A673 (cell line): ENCODE measurements at regions not wholly inside any gene's neighbourhood (a gene's known extent, or its start where the extent isn't known, plus 50 kb on each side); places are given as distances from the start of the nearest gene placed in this dataset.

Source experiments
- BruUV-seq: library from RNA; stranded (reverse); fragments of 400-500 nt; replicated peaks from 2 replicates; lab custom pipeline; 2021; lab: Mats Ljungman, UMichigan
- CTCF ChIA-PET: fragments of 300-600 bp; sonication (Branson Sonifier 250); formaldehyde crosslinking; loops from one replicate; lab custom pipeline; 2022; ENCODE audit warnings: antibody characterized with exemption; lab: Charles Lee
- POLR2A ChIA-PET: fragments of 300-600 bp; sonication (Branson Sonifier 250); formaldehyde crosslinking; loops from one replicate; lab custom pipeline; 2022; ENCODE audit warnings: antibody characterized with exemption; ENCODE audit not compliant: low non-redundant PET; lab: Charles Lee
- DNase-seq: peaks from one replicate; pipeline ENCODE4 v3.0.0-alpha.2; 2015; ENCODE audit warnings: low spot score
- H3K27ac ChIP-seq: fragments of 200-600 bp; sonication (generic); 2 replicates; pipeline ENCODE4 v1.5.1; 2016; ENCODE audit warnings: mixed run types, low read depth, mild to moderate bottlenecking, mixed read lengths, antibody characterized with exemption, low read length; ENCODE audit not compliant: poor library complexity, severe bottlenecking
- H3K27me3 ChIP-seq: fragments of 200-600 bp; sonication (generic); replicated peaks from 2 replicates; pipeline ENCODE4 v1.6.1; 2017; ENCODE audit warnings: mixed run types, low read depth, mild to moderate bottlenecking, mixed read lengths, antibody characterized with exemption, low read length; ENCODE audit not compliant: insufficient read depth, poor library complexity
- H3K36me3 ChIP-seq: fragments of 200-600 bp; sonication (generic); 2 replicates; pipeline ENCODE4 v1.6.1; 2016; ENCODE audit warnings: mixed run types, mild to moderate bottlenecking, mixed read lengths, antibody characterized with exemption, low read length; ENCODE audit not compliant: insufficient read depth, poor library complexity, severe bottlenecking
- H3K4me1 ChIP-seq: fragments of 200-600 bp; sonication (generic); 2 replicates; pipeline ENCODE4 v1.6.1; 2017; ENCODE audit warnings: mixed run types, mild to moderate bottlenecking, mixed read lengths, antibody characterized with exemption, low read length; ENCODE audit not compliant: insufficient read depth, poor library complexity, severe bottlenecking
- H3K4me3 ChIP-seq: fragments of 200-600 bp; sonication (generic); 2 replicates; pipeline ENCODE4 v1.5.1; 2016; ENCODE audit warnings: low read depth, mixed run types, mild to moderate bottlenecking, mixed read lengths, low read length; ENCODE audit not compliant: poor library complexity, severe bottlenecking
- H3K9me3 ChIP-seq: fragments of 200-600 bp; sonication (generic); 2 replicates; pipeline ENCODE4 v1.6.1; 2016; ENCODE audit warnings: mixed run types, low read depth, mild to moderate bottlenecking, mixed read lengths, antibody characterized with exemption, low read length; ENCODE audit not compliant: poor library complexity, severe bottlenecking
- CTCF ChIP-seq: fragments of 300-800, 200-600 bp; sonication (generic); conservative IDR thresholded peaks from 2 replicates; pipeline ENCODE4 v1.5.1; 2017; ENCODE audit warnings: low read depth, mild to moderate bottlenecking, antibody characterized with exemption, low read length, moderate library complexity, mixed read lengths
- EZH2 ChIP-seq: fragments of 200-600 bp; sonication (generic); IDR thresholded peaks from 2 replicates; pipeline ENCODE4 v1.6.1; 2017; ENCODE audit warnings: borderline replicate concordance, low read depth, mild to moderate bottlenecking, mixed read lengths, antibody characterized with exemption, low read length; ENCODE audit not compliant: poor library complexity, severe bottlenecking
- intact Hi-C: fragments of 100-400 bp; cut with micrococcal nuclease; formaldehyde crosslinking; loops from one replicate; pipeline ENCODE4 v1.10.0; 2022; ENCODE audit not compliant: unreplicated experiment

DNA sequence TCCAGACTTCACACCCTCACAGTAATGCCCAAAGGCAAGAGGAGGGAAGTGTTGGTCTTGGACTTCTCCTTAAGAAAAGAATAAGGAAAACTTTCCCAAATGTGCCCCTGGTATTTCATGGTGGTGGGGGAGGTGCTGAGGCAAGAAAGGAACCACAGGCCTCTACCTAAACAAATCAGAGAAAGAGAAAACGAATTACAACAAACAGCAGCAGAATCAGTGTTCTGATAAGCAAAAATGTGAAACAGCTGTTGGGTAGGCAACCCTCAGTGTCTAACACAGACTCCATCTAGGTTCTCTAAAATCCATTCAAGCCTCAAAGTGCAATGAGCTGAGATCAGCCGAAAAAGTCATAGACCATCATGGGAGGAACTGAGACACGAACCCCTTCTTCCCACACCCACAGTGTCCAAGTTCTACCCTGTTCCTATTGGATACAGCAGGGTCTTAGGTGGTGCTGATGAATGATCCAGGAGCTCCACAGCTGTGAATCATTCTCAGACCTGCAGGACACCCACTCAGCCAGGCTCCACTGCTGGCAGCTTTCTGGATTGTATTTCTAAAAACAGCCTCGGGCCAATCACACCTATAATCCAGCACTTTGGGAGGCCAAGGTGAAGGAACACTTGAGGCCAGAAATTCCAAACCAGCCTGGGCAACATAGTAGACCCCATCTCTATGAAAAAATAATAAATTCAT lies 149.1 kb downstream of the PLPP3 start:
- no TSS peak for BruUV-seq
- Histone ChIP-seq H3K4me3 (no peak overlapping the region), H3K27me3 (no peaks in the 10 kb centered on the region), H3K27ac (no peak overlapping the region), H3K9me3 (no peaks in the 10 kb centered on the region), H3K4me1 (no peaks in the 10 kb centered on the region), H3K36me3 (no peaks in the 10 kb centered on the region)
- POLR2A ChIA-PET, result no interaction called here
- no peak for TF ChIP-seq EZH2
- no peak for DNase-seq
- intact Hi-C loops, result no loop called here
- CTCF ChIA-PET, result no interaction called here

DNA sequence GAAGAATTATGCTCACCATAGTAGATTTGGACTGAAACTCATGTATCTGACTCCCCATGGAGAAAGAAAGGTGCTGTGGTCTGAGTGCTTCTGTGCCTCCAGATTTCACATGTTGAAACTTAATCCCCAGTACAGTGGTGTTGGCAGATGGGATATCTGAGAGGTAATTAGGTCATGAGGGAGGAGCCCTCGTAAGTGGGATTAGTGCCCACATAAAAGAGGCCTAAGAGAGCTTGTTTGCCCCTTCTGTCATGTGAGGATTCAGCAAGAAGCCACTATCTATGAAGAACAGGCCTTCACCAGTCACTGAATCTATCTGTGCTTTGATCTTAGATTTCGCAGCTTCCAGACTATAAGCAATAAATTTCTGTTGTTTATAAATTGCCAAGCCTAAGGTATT lies 150.1 kb downstream of the PLPP3 start:
- ChIA-PET POLR2A (no interaction called here), CTCF (no interaction called here)
- intact Hi-C loops, result no loop called here

GRCh38 chr1:56426587-56427381 lies 152.6 kb downstream of the PLPP3 start:
- no TSS peak for BruUV-seq
- TF ChIP-seq EZH2 (no peak), CTCF (no peak)
- H3K4me3 ChIP-seq, result no peak overlapping the region
- DNase-seq, result no peak
- H3K4me1 ChIP-seq, result no peaks in the 10 kb centered on the region
- intact Hi-C loops, result no loop called here
- no peaks in the 10 kb centered on the region for H3K27me3 ChIP-seq
- ChIA-PET CTCF (no interaction called here), POLR2A (no interaction called here)
- H3K27ac ChIP-seq, result no peak overlapping the region
- no peaks in the 10 kb centered on the region for H3K36me3 ChIP-seq
- no peaks in the 10 kb centered on the region for H3K9me3 ChIP-seq

More for the DNA sequence above, 150.1 kb downstream of the PLPP3 start:
- Histone ChIP-seq H3K27me3 (no peaks in the 10 kb centered on the region), H3K4me1 (no peaks in the 10 kb centered on the region), H3K36me3 (no peaks in the 10 kb centered on the region), H3K9me3 (no peaks in the 10 kb centered on the region), H3K4me3 (no peak overlapping the region), H3K27ac (no peak overlapping the region)
- no peak for DNase-seq
- no TSS peak for BruUV-seq
- TF ChIP-seq CTCF (no peak), EZH2 (no peak)
